Astrocyte (in vitro differentiated cells and primary cell): ENCODE measurements at regions not wholly inside any gene's neighbourhood (a gene's known extent, or its start where the extent isn't known, plus 50 kb on each side); places are given as distances from the start of the nearest gene placed in this dataset.

Experiments used
- DNase-seq: peaks from one replicate; pipeline ENCODE4 v3.0.0-alpha.2; 2010; ENCODE audit warnings: low read depth
- FAIRE-seq: peaks from 2 replicates; lab custom pipeline; 2011; peaks lifted over from hg19 to GRCh38; lab: Jason Lieb, UNC
- H2AFZ ChIP-seq: 2 replicates; pipeline ENCODE4 v1.6.0; 2012; ENCODE audit warnings: low read depth, low read length, inconsistent platforms
- H3K27ac ChIP-seq: 2 replicates; pipeline ENCODE4 v1.5.1; 2011; ENCODE audit warnings: low read depth, low read length, inconsistent platforms
- H3K27me3 ChIP-seq: 2 replicates; pipeline ENCODE4 v1.6.0; 2011; ENCODE audit warnings: low read length, inconsistent platforms; ENCODE audit not compliant: insufficient read depth
- H3K36me3 ChIP-seq: 2 replicates; pipeline ENCODE4 v1.5.1; 2011; ENCODE audit warnings: low read length, inconsistent platforms; ENCODE audit not compliant: insufficient read depth
- H3K4me1 ChIP-seq: 2 replicates; pipeline ENCODE4 v1.5.1; 2011; ENCODE audit warnings: low read length, inconsistent platforms; ENCODE audit not compliant: insufficient read depth
- H3K4me2 ChIP-seq: 2 replicates; pipeline ENCODE4 v1.6.0; 2012; ENCODE audit warnings: low read length, inconsistent platforms
- H3K4me3 ChIP-seq: 2 replicates; pipeline ENCODE4 v1.5.1; 2011; ENCODE audit warnings: low read depth, mild to moderate bottlenecking, low read length, inconsistent platforms; ENCODE audit not compliant: insufficient read depth
- H3K79me2 ChIP-seq: 2 replicates; pipeline ENCODE4 v1.6.0; 2012; ENCODE audit warnings: mild to moderate bottlenecking, low read length, inconsistent platforms; ENCODE audit not compliant: insufficient read depth
- H3K9ac ChIP-seq: 2 replicates; pipeline ENCODE4 v1.6.0; 2012; ENCODE audit warnings: mild to moderate bottlenecking, low read length, inconsistent platforms
- H3K9me3 ChIP-seq: 2 replicates; pipeline ENCODE4 v1.5.1; 2012; ENCODE audit warnings: low read depth, mild to moderate bottlenecking, low read length, inconsistent platforms; ENCODE audit not compliant: insufficient read depth
- H4K20me1 ChIP-seq: 2 replicates; pipeline ENCODE4 v1.6.0; 2012; ENCODE audit warnings: low read length, inconsistent platforms; ENCODE audit not compliant: insufficient read depth
- H3K27ac Mint-ChIP-seq: one replicate; pipeline ENCODE4 v1.8.0; 2021; ENCODE audit warnings: mild to moderate bottlenecking, mixed read lengths; ENCODE audit not compliant: unreplicated experiment
- H3K27me3 Mint-ChIP-seq: one replicate; pipeline ENCODE4 v1.8.0; 2021; ENCODE audit warnings: low read depth, mixed read lengths; ENCODE audit not compliant: unreplicated experiment
- H3K36me3 Mint-ChIP-seq: one replicate; pipeline ENCODE4 v1.8.0; 2021; ENCODE audit warnings: low read depth, mixed read lengths; ENCODE audit not compliant: unreplicated experiment
- H3K4me1 Mint-ChIP-seq: one replicate; pipeline ENCODE4 v1.8.0; 2021; ENCODE audit warnings: low read depth, mixed read lengths; ENCODE audit not compliant: unreplicated experiment
- H3K4me3 Mint-ChIP-seq: one replicate; pipeline ENCODE4 v1.8.0; 2021; ENCODE audit warnings: mild to moderate bottlenecking, moderate library complexity, mixed read lengths; ENCODE audit not compliant: unreplicated experiment
- H3K9me3 Mint-ChIP-seq: one replicate; pipeline ENCODE4 v1.8.0; 2021; ENCODE audit warnings: mild to moderate bottlenecking, mixed read lengths; ENCODE audit not compliant: unreplicated experiment
- CTCF ChIP-seq: IDR thresholded peaks from 2 replicates; pipeline ENCODE4 v1.5.1; 2011; ENCODE audit warnings: low read depth, mild to moderate bottlenecking, inconsistent platforms, low read length, moderate library complexity; ENCODE audit not compliant: insufficient read depth
- EZH2 ChIP-seq: IDR thresholded peaks from 2 replicates; pipeline ENCODE4 v1.6.1; 2012; ENCODE audit warnings: mild to moderate bottlenecking, low read length, inconsistent platforms; ENCODE audit not compliant: insufficient read depth

- Histone ChIP-seq H3K9ac (no peak overlapping the region), H4K20me1 (no peaks in the 10 kb centered on the region), H3K27ac (no peak overlapping the region), H3K79me2 (no peaks in the 10 kb centered on the region), H3K4me1 (peaks cover 2% of the 10 kb centered on the region), H3K4me3 (no peak overlapping the region), H3K27me3 (no peaks in the 10 kb centered on the region), H3K9me3 (no peaks in the 10 kb centered on the region), H3K4me2 (no peak overlapping the region), H3K36me3 (no peaks in the 10 kb centered on the region), H2AFZ (no peak overlapping the region)
- FAIRE-seq (no peak), DNase-seq (no peak)
- TF ChIP-seq CTCF (no peak), EZH2 (no peak)
- H3K36me3 Mint-ChIP-seq = no peaks in the 10 kb centered on the region
- no peak overlapping the region for H3K4me3 Mint-ChIP-seq
- no peaks in the 10 kb centered on the region for H3K9me3 Mint-ChIP-seq
- peaks cover 8% of the 10 kb centered on the region for H3K4me1 Mint-ChIP-seq
- no peak overlapping the region for H3K27ac Mint-ChIP-seq
- H3K27me3 Mint-ChIP-seq = peaks cover 28% of the 10 kb centered on the region
Observed at GRCh38 chr2:133974353-133974752, 279.5 kb upstream of the MGAT5 start.

- no peak for FAIRE-seq
Observed at GRCh38 chr2:133975135-133975534, 278.7 kb upstream of the MGAT5 start.

More at GRCh38 chr2:133975135-133975534, 278.7 kb upstream of the MGAT5 start:
- Histone ChIP-seq H4K20me1 (no peaks in the 10 kb centered on the region), H3K4me3 (no peak overlapping the region), H3K79me2 (no peaks in the 10 kb centered on the region), H3K4me2 (no peak overlapping the region), H3K4me1 (peaks cover 2% of the 10 kb centered on the region), H3K9me3 (no peaks in the 10 kb centered on the region), H2AFZ (no peak overlapping the region), H3K27ac (no peak overlapping the region), H3K9ac (no peak overlapping the region), H3K36me3 (no peaks in the 10 kb centered on the region), H3K27me3 (no peaks in the 10 kb centered on the region)
- H3K27ac Mint-ChIP-seq = no peak overlapping the region
- H3K27me3 Mint-ChIP-seq = peaks cover 28% of the 10 kb centered on the region
- TF ChIP-seq EZH2 (no peak), CTCF (no peak)
- H3K9me3 Mint-ChIP-seq = no peaks in the 10 kb centered on the region
- no peaks in the 10 kb centered on the region for H3K36me3 Mint-ChIP-seq
- no peak overlapping the region for H3K4me3 Mint-ChIP-seq
- peaks cover 8% of the 10 kb centered on the region for H3K4me1 Mint-ChIP-seq
- DNase-seq = no peak
